ENCODE measurements at regions not wholly inside any gene's neighbourhood (a gene's known extent, or its start where the extent isn't known, plus 50 kb on each side); places are given as distances from the start of the nearest gene placed in this dataset.

- no peak for DNase-seq
These were observed 234.1 kb downstream of the CPE start for GRCh38 chr4:165612936-165613335.

DNA sequence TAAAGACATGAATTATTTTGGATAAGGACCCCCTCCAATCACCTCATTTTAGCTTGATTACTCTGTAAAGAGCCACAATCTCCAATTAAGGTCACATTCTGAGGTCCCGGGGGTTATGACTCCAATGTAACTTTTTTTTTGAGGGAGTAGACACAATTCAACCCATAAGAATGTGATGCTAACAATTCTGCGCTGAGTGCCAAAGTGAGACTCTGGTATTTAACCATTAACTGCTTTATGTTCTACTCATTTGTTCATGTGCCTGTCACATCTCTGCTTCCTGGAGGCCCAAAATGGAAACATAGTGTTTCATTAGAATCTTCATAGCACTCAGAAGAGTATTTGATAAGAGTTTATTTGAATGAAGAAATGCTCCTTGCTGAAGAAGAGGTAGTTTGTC lies 234.8 kb downstream of the CPE start:
- DNase-seq: no peak

DNA sequence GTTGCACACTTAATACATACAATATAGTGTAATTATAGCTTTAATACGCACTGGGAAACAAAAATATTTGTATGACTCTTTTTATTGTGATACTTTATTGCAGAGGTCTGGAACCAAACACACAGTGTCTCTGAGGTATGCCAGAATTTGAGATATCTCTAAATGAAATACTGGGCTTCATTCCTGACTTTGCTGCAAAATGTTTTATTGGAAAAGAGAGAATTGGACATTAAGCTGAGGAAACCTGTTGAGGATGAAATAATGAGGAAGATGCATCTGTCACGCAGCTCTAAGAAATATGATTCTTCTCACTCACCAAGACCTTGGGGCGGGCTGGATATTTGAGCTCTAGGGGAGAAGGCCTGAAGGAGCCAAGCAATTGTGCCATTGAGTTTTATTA lies 242.1 kb downstream of the CPE start:
- no peak for DNase-seq

DNA sequence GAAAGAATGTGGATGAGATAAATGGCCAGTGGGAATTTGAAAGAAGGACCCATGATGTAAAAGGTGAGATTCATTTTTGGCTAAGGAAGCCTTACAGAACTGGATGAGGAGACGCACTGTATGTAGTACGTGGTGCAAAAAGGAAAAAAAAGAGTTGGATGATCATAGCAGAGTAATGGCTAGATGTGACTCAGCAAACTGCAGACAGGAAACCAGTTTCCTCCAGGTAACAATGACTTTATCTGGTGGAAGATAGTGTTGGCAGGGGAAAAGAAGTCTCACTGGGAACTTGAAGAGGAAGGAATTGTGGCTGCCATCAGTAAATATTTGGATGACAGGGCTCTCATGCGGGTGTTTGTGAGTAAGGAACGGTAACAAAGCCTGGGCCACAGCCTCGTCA lies 243.2 kb downstream of the CPE start:
- DNase-seq: no peak

DNA sequence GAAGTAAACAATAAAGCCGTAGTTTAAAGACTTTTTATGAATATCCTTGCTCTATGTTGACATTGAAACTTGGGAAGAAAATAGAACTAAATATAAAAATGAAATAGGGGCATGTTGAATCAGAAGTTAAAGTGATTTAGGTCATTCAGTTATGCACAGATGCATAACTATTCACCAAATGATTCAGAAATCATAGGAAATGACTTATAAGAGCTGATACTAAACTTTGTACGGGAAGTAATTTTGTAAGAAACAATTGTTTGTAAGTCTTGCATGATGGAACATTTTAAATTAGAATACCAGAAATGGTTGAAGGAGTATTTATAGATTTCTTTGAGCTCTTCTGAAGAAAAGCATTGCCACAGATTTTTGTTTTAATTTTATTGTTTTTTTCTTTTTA lies 246.5 kb downstream of the CPE start:
- DNase-seq: no peak

GRCh38 chr4:165626316-165626715 lies 246.7 kb upstream of the TLL1 start:
- no peak for DNase-seq

DNA sequence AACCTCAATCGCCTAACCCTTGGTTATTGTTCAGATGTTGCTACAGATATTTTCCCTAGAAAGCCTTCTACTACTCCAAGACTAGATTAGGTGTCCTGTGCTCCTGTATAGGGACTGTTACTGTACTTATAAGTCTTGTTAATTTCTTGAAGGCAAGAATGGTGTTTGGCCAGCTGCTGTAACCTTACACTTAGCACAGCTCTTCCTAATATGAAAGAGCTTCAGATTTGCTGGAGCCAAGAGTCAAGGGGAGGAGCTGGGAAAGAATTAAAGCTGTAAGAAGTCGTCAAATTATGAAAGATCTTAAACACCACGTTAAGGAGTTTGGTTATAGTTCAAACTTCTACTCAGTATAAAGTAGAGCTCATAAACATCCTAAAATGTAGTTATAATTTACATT lies 245.9 kb upstream of the TLL1 start:
- no peak for DNase-seq

GRCh38 chr4:165627548-165627947 lies 245.5 kb upstream of the TLL1 start:
- DNase-seq: no peak

DNA sequence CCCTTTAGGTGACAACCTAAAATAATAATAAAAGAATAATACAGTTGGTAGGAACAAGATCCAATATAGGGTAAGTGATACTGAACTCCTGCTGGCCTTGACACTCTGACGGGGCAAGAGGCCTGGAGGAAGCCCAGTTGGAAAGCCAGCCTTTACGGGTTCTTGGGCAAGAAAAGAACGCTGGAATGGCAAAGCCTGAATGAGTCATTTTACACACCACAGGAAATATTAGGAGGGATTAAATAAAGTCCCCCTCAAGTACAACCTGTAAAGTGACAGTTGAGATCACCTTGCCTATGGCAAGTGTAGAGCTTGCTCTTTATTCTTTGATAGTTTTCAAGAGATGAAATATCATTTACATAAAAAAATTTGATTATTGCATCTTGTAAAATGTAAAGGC lies 244.5 kb upstream of the TLL1 start:
- DNase-seq: no peak

DNA sequence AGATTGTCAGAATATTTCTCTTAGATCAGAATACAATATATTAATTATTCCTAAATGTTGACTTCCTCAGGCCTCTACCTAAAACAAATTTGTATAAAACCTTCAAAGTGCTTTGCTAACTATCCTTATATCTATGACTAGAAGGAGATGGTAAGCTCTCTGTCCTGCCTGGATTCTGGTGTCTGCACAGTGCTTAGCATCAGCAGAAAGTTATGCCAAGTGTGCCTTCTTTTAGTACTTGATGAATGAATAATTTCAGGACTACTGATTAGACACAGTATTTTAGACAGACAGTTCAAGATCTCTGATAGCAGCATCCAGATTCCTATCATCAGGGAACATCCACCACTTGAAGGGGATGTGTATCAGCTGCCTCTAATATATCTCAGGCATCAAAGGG lies 242.4 kb upstream of the TLL1 start:
- DNase-seq: no peak

- DNase-seq: no peak
These were observed 241.7 kb upstream of the TLL1 start for GRCh38 chr4:165631208-165631894.

DNA sequence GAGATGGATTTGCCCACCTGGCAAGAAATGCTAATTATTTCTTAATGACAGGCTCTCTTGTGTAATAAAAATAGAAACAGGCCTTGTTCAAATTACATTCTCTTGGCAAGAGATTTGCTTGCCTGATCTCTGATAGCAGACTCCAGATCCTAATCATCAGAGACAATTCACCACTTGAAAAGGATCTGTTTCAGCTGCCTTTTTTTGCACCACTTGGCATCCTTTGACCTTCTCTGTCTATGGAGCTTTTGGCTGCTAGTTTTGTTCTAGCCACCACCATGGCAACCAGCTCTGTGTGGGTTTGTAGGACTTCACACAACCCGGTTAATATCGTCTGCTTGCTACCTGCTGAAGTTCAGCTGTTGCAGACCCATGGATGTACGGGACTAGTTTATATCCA lies 241.1 kb upstream of the TLL1 start:
- DNase-seq: peak; percentile 85

GRCh38 chr4:165634766-165635165 lies 238.3 kb upstream of the TLL1 start:
- DNase-seq: no peak

DNA sequence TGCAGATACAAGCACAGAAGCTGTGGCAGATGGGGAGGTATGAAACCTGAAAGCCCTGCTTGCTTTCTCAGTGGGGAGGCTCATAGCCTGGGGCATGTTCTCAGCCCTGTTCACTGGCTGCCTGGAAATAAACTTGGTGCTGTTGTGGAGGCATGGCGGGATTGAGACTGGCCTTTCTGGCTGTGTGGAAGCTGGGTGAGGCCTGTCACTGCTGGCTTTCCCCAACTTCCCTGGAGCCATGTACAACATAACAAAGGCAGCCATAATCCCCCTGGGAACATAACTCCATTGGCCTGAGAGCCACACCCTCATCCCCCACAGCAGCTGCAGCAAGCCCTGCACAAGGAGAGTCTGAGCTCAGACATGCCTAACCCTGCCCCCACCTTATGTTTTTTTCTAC lies 237.7 kb upstream of the TLL1 start:
- DNase-seq: no peak

DNA sequence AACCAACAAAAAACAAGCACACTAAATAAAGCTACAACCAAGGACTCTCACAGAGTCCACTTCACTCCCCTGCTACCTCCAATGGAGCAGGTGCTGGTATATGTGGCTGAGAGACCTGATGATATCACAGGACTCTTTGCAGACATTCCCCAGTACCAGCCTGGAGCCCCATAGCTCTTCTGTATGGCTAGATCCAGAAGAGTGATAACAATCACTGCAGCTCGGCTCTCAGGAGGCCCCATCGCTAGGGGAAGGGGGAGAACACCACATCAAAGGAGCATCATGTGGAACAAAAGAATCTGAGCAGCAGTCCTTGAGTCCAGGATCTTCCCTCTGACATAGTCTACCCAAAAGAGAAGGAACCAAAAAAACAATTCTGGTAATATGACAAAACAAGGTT lies 237.1 kb upstream of the TLL1 start:
- no peak for DNase-seq

GRCh38 chr4:165651901-165652300 lies 221.1 kb upstream of the TLL1 start:
- no peak for DNase-seq

- no peak for DNase-seq
These were observed 218.5 kb upstream of the TLL1 start for GRCh38 chr4:165654556-165654955.

DNA sequence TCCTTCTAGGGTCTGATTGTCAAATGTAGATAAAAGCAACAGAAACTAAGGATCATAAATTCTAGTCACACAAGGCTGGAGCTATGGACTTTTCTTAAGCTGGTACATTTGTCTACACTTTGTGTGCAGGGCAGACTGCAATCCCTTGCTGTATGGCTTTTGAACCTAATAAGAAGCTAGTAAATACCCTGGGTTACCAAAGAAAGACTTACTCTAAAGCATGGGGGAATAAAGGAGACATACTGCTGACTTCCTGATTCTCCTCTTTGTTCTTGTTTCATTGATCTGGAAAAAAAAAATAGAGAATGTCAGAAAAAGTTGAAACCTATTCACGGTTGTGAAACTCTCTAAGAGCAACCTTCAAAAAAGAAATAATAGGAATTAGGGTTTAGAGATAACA lies 216.6 kb upstream of the TLL1 start:
- no peak for DNase-seq

GRCh38 chr4:165656829-165657490 lies 216.1 kb upstream of the TLL1 start:
- no peak for DNase-seq

GRCh38 chr4:165662341-165662740 lies 210.7 kb upstream of the TLL1 start:
- no peak for DNase-seq

DNA sequence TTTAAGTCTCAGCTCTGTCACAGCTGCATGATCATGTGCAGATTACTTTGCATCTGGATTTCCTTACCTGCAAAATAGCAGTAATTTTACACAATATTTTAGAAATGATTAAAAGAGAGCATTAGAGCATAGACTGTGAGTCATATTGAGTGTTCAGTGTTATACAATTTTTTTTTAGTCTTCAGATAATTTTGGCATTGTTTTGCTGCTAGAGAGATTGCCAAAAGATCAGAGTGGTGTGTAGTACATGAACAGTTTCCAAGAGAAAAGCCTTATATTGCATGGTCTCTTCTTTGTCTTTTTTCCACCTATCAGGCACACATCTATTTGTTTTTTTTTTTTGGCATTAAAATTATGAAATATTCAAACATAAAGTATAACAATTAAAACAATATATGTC lies 209.6 kb upstream of the TLL1 start:
- no peak for DNase-seq

DNA sequence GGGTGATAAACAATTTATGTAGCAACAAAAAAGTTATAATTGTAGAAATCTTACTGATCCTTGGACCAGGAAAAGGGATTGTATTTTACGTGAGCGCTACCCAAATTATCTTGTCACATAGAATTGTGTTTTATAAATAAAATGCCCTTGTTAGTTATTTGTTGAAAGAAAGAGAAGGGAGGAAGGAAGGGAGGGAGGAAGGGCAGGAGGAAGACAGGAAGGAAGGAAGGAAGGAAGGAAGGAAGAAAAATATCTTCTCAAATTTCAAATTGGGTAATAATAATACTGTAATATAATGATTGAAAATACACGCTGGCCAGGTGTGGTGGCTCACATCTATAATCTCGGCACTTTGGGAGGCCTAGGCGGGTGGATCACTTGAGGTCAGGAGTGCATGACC lies 206.2 kb upstream of the TLL1 start:
- no peak for DNase-seq

- no peak for DNase-seq
These were observed 205.1 kb upstream of the TLL1 start for GRCh38 chr4:165667969-165668368.

- no peak for DNase-seq
These were observed 204.3 kb upstream of the TLL1 start for GRCh38 chr4:165668694-165669093.

DNA sequence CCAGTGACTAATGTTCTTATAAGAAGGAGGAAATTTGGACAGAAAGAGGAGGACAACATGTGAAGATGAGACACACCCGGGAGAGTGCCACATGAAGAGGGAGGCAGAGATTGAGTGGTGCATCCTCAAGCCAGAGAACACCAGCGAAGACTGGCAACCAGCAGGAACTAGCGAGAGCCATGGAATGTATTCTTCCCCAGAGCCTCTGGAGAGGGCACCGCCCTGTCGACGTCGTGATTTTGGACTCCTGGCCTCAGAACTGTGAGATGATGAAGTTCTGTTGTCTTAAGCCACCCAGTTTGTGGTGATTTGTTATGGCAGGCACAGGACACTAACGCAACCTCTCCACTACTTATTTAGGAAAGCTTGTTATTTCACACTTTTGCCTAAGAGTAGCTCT lies 196.0 kb upstream of the TLL1 start:
- no peak for DNase-seq
